ENCODE measurements at regions not wholly inside any gene's neighbourhood (a gene's known extent, or its start where the extent isn't known, plus 50 kb on each side); places are given as distances from the start of the nearest gene placed in this dataset.

DNA sequence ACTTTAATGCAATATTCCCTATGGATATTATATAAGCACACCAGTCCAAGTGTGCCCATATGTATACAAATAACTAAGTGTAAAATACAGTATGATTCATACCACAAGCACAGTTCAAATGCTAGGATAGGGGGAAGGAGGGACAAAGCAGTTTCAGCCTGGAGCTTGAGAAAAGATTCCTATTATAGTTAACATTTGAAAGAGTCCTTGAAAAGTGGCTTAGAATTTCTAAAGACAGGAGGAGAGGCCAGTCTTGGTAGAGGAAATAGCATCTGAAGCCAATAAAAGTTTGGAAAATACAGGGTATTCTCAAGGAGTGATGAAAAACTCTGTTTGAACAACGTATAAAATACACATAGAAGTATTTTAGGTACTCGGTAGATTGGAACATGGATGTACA, 173.4 kb upstream of the CWC22 start:
- Histone ChIP-seq H2BK120ac (ENCODE audit: low read depth, low read length) (no peak overlapping the region), H2AFZ (replicated peaks; ENCODE audit: low read length, poor library complexity) (no peak overlapping the region), H3K14ac (replicated peaks; ENCODE audit: low read depth, low read length) (no peak overlapping the region), H3K27me3 (ENCODE audit: control insufficient read depth, insufficient read depth, low read length) (no peaks in the 10 kb centered on the region), H2AK5ac (ENCODE audit: low read depth, low read length) (no peak overlapping the region), H2BK15ac (ENCODE audit: low read depth, low read length) (no peak overlapping the region), H3K9me3 (ENCODE audit: control insufficient read depth, insufficient read depth, low read length) (no peaks in the 10 kb centered on the region), H2BK20ac (ENCODE audit: low read depth, low read length) (no peak overlapping the region), H3K56ac (ENCODE audit: extremely low read depth, insufficient read depth, low read length) (no peak overlapping the region), H3K4ac (ENCODE audit: low read depth, low read length) (no peak overlapping the region), H3K36me3 (ENCODE audit: control insufficient read depth, insufficient read depth, low read length) (no peaks in the 10 kb centered on the region), H3K4me1 (ENCODE audit: control insufficient read depth, insufficient read depth, low read length) (no peaks in the 10 kb centered on the region), H3K9ac (ENCODE audit: low read depth, low read length) (no peak overlapping the region), H4K5ac (ENCODE audit: low read depth, low read length) (no peak overlapping the region), H3K4me3 (ENCODE audit: insufficient read depth, low read depth, low read length) (no peak overlapping the region), H3K9me1 (ENCODE audit: insufficient read depth, low read length) (no peaks in the 10 kb centered on the region), H3K79me1 (ENCODE audit: low read depth in 1 of 2, low read length in 2 of 2) (no peaks in the 10 kb centered on the region), H4K20me1 (ENCODE audit: insufficient read depth, low read length) (no peaks in the 10 kb centered on the region), H2BK5ac (ENCODE audit: low read depth, low read length, poor library complexity, severe bottlenecking) (no peak overlapping the region), H3K18ac (ENCODE audit: low read depth, low read length) (no peak overlapping the region), H3K4me2 (ENCODE audit: low read depth, low read length) (no peak overlapping the region), H2AK9ac (replicated peaks; ENCODE audit: low read depth, low read length, poor library complexity) (no peak overlapping the region), H4K8ac (ENCODE audit: low read depth in 2 of 2, low read length in 2 of 2) (no peak overlapping the region), H3K27ac (ENCODE audit: insufficient read depth, low read length) (no peak overlapping the region), H4K91ac (ENCODE audit: insufficient read depth, low read depth, low read length) (no peak overlapping the region), H3K23ac (ENCODE audit: low read depth, low read length) (no peak overlapping the region)
- POLR2A ChIA-PET (ENCODE audit: unreplicated experiment): no interaction called here
- ATAC-seq (ENCODE audit: low read depth): no peak
- DNase-seq: no peak
- BruUV-seq (replicated peaks): no TSS peak
- no CpG with 5 or more reads among the region's 2 CpGs for WGBS, 2 experiments (ENCODE audit: extremely low coverage in 2 of 2, insufficient read length in 1 of 2)
- dilution Hi-C loops (cut with HindIII; ENCODE audit: low sequenced_read_pairs, unreplicated experiment): no loop called here
- CTCF ChIA-PET: no interaction called here
- intact Hi-C loops (cut with micrococcal nuclease): no loop called here
- in situ Hi-C loops (cut with MboI; ENCODE audit: low sequenced_read_pairs): no loop called here
- no peak for TF ChIP-seq SMC3 (IDR thresholded peaks at IDR 0.05; ENCODE audit: low read depth, low read length)
- TF ChIP-seq, protein P1, sequence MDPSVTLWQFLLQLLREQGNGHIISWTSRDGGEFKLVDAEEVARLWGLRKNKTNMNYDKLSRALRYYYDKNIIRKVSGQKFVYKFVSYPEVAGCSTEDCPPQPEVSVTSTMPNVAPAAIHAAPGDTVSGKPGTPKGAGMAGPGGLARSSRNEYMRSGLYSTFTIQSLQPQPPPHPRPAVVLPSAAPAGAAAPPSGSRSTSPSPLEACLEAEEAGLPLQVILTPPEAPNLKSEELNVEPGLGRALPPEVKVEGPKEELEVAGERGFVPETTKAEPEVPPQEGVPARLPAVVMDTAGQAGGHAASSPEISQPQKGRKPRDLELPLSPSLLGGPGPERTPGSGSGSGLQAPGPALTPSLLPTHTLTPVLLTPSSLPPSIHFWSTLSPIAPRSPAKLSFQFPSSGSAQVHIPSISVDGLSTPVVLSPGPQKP (IDR thresholded peaks at IDR 0.05; ENCODE audit: borderline replicate concordance, low read depth, low read length): no peak
- TF ChIP-seq CHD1 (IDR thresholded peaks at IDR 0.05; ENCODE audit: low read depth, low read length): no peak
- TF ChIP-seq, protein P2, sequence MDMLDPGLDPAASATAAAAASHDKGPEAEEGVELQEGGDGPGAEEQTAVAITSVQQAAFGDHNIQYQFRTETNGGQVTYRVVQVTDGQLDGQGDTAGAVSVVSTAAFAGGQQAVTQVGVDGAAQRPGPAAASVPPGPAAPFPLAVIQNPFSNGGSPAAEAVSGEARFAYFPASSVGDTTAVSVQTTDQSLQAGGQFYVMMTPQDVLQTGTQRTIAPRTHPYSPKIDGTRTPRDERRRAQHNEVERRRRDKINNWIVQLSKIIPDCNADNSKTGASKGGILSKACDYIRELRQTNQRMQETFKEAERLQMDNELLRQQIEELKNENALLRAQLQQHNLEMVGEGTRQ (IDR thresholded peaks at IDR 0.05; ENCODE audit: low read depth, low read length): no peak
- no peak for TF ChIP-seq MXI1 (IDR thresholded peaks at IDR 0.05; ENCODE audit: borderline replicate concordance, low read depth, low read length)
- no peak for TF ChIP-seq POLR2A (IDR thresholded peaks at IDR 0.05; ENCODE audit: low read depth, low read length)
- TF ChIP-seq CEBPB (IDR thresholded peaks at IDR 0.05; ENCODE audit: low read depth, low read length): no peak
- TF ChIP-seq BHLHE40 (IDR thresholded peaks at IDR 0.05; ENCODE audit: low read depth, low read length): no peak
- no peak for TF ChIP-seq MAFK (IDR thresholded peaks at IDR 0.05; ENCODE audit: low read depth, low read length)
- no peak for TF ChIP-seq MAZ (IDR thresholded peaks at IDR 0.05; ENCODE audit: borderline replicate concordance, low read depth, low read length)
- TF ChIP-seq RAD21 (IDR thresholded peaks at IDR 0.05; ENCODE audit: low read length): no peak
- TF ChIP-seq RFX5 (IDR thresholded peaks at IDR 0.05; ENCODE audit: low read depth, low read length): no peak
- no peak for TF ChIP-seq FOS (IDR thresholded peaks at IDR 0.05; ENCODE audit: low read depth, low read length)
- TF ChIP-seq, protein P3, sequence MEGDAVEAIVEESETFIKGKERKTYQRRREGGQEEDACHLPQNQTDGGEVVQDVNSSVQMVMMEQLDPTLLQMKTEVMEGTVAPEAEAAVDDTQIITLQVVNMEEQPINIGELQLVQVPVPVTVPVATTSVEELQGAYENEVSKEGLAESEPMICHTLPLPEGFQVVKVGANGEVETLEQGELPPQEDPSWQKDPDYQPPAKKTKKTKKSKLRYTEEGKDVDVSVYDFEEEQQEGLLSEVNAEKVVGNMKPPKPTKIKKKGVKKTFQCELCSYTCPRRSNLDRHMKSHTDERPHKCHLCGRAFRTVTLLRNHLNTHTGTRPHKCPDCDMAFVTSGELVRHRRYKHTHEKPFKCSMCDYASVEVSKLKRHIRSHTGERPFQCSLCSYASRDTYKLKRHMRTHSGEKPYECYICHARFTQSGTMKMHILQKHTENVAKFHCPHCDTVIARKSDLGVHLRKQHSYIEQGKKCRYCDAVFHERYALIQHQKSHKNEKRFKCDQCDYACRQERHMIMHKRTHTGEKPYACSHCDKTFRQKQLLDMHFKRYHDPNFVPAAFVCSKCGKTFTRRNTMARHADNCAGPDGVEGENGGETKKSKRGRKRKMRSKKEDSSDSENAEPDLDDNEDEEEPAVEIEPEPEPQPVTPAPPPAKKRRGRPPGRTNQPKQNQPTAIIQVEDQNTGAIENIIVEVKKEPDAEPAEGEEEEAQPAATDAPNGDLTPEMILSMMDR (conservative IDR thresholded peaks at IDR 0.05; ENCODE audit: low read depth, low read length): no peak
- TF ChIP-seq RCOR1 (IDR thresholded peaks at IDR 0.05; ENCODE audit: insufficient replicate concordance, low read length): no peak
- TF ChIP-seq NFE2L2 (IDR thresholded peaks at IDR 0.05; ENCODE audit: low read depth, low read length): no peak
